PFSK-1 (cell line): ENCODE measurements at regions not wholly inside any gene's neighbourhood (a gene's known extent, or its start where the extent isn't known, plus 50 kb on each side); places are given as distances from the start of the nearest gene placed in this dataset.

ENCODE experiments used
- FOXP2 ChIP-seq: optimal IDR thresholded peaks from 2 replicates; pipeline ENCODE3; 2011; ENCODE audit warnings: borderline replicate concordance, control low read depth, inconsistent platforms; ENCODE audit not compliant: insufficient read depth; ENCODE audit errors: extremely low read length, extremely low read depth
- POLR2AphosphoS5 ChIP-seq: IDR thresholded peaks from 2 replicates; pipeline ENCODE4 v1.6.1; 2012; ENCODE audit warnings: low read depth, mild to moderate bottlenecking, control low read depth, low read length, moderate library complexity
- REST ChIP-seq, 2 experiments: IDR thresholded peaks; 2 replicates each; pipeline versions ENCODE4 v1.6.1 to v1.8.0; 2011 to 2012; ENCODE audit warnings: low read depth in 2 of 2, low read length in 2 of 2, control low read depth in 1 of 2, inconsistent platforms in 1 of 2, mild to moderate bottlenecking in 1 of 2, moderate library complexity in 1 of 2; ENCODE audit not compliant: insufficient read depth in 1 of 2
- SIN3A ChIP-seq: IDR thresholded peaks from 2 replicates; pipeline ENCODE4 v1.6.1; 2012; ENCODE audit warnings: mild to moderate bottlenecking, low read length, moderate library complexity, borderline replicate concordance; ENCODE audit not compliant: insufficient read depth
- TAF1 ChIP-seq: IDR thresholded peaks from 2 replicates; pipeline ENCODE4 v1.6.1; 2012; ENCODE audit warnings: low read length, control low read depth, borderline replicate concordance; ENCODE audit not compliant: insufficient read depth

- TF ChIP-seq POLR2AphosphoS5 (no peak), SIN3A (no peak), REST (IDR thresholded peaks at IDR 0.05; ENCODE audit: insufficient read depth in 1 of 2, low read depth in 2 of 2, low read length in 2 of 2) (no peak), TAF1 (no peak), FOXP2 (no peak)
Observed at GRCh38 chr1:201652181-201652580, 113.3 kb downstream of the NAV1 start.
